ENCODE measurements at regions not wholly inside any gene's neighbourhood (a gene's known extent, or its start where the extent isn't known, plus 50 kb on each side); places are given as distances from the start of the nearest gene placed in this dataset.

DNA sequence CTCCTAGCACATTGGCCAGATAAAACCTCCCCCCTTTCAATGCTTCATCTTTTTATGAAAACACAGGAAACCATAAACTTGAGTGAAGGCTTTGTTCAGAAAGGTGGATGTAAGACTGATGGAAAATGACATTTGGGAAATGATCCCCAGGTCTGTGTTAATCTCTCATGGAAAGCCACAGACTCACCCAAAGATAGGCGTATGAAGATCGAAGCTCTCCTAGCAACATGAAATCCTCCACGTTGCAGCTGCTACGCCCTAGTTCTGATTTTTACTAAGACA is 63.4 kb upstream of the PTGR2 start:
- TF ChIP-seq POLR2A (IDR thresholded peaks at IDR 0.05), result no peak
- TF ChIP-seq, protein P1, sequence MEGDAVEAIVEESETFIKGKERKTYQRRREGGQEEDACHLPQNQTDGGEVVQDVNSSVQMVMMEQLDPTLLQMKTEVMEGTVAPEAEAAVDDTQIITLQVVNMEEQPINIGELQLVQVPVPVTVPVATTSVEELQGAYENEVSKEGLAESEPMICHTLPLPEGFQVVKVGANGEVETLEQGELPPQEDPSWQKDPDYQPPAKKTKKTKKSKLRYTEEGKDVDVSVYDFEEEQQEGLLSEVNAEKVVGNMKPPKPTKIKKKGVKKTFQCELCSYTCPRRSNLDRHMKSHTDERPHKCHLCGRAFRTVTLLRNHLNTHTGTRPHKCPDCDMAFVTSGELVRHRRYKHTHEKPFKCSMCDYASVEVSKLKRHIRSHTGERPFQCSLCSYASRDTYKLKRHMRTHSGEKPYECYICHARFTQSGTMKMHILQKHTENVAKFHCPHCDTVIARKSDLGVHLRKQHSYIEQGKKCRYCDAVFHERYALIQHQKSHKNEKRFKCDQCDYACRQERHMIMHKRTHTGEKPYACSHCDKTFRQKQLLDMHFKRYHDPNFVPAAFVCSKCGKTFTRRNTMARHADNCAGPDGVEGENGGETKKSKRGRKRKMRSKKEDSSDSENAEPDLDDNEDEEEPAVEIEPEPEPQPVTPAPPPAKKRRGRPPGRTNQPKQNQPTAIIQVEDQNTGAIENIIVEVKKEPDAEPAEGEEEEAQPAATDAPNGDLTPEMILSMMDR (IDR thresholded peaks at IDR 0.05), result no peak
